ENCODE measurements at regions not wholly inside any gene's neighbourhood (a gene's known extent, or its start where the extent isn't known, plus 50 kb on each side); places are given as distances from the start of the nearest gene placed in this dataset.

DNA sequence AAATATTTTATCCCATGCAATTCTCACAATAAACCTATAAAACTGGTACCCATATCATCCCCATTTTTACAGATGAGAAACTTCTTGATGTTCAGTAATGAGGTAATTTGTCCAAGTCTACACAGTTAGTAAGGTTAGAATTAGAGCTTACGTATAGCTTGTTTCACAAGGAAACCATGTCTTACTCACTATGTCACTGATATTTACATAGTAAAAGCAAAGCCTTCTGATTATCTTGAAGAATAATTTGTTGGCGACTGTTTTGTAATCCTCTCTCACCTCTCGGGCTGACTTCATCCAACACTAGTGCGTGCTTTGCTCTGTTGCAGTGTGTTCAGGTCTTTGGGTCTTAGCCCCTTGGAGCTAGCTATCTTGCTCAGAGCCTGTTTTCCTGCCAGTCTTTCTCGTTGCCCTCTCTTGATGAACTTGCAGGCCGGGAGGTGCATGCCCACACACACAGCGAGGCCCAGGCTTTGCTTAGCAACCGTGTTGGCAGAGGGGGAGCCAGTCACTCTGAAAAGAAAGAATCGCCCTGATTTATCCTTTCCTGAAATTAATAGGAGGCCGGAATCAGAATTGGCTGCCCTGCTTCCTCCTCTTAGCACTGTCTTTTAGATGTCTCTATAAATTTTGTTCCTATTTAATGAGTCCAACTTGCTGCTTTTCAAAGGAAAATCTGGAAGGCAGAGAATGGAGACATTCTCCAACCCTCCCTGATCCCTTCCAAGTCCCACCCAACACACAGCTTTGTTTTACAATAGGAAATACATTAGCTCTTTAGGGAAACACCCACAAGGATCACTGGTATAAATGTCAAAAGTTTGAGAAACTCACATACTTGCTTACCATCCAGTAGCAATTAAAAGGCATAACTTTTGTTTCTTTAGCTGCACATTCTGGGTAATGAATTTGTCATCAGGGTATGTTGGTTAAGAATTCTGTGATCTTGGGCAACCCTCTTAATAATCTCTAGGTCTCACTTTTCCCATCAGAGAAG is 97.6 kb upstream of the SEC11C start:
- intact Hi-C loops (cut with DNase I) = no loop called here

GRCh38 chr18:59044855-59045254 is 94.8 kb upstream of the SEC11C start:
- DNase-seq (no peak), ATAC-seq (peak in 1 of 4 donors; percentile 48)
- Histone ChIP-seq H3K4me3 (no peak overlapping the region), H3K36me3 (ENCODE audit: insufficient read depth in 1 of 2, low read depth in 1 of 2) (no peaks in the 10 kb centered on the region), H3K27me3 (ENCODE audit: insufficient read depth in 3 of 3, low read length in 2 of 3) (no peaks in the 10 kb centered on the region), H3K4me1 (peaks cover 11% of the 10 kb centered on the region), H3K27ac (peak overlapping the region; percentile 38), H3K9me3 (no peaks in the 10 kb centered on the region)
- 53 to 62% (median 59%) methylated on average over 6 of the region's 6 CpGs for WGBS, 3 donors
- intact Hi-C loops (cut with DNase I) = no loop called here
- TF ChIP-seq CTCF (IDR thresholded peaks at IDR 0.05) = no peak

More for the DNA sequence above, 97.6 kb upstream of the SEC11C start:
- Histone ChIP-seq H3K9me3 (no peaks in the 10 kb centered on the region), H3K36me3 (ENCODE audit: insufficient read depth in 1 of 2, low read depth in 1 of 2) (no peaks in the 10 kb centered on the region), H3K4me1 (peaks cover 11% of the 10 kb centered on the region), H3K27me3 (ENCODE audit: insufficient read depth in 3 of 3, low read length in 2 of 3) (no peaks in the 10 kb centered on the region), H3K27ac (peak overlapping the region; percentile 36), H3K4me3 (no peak overlapping the region)
- DNase-seq = no peak
- no peak for TF ChIP-seq CTCF (IDR thresholded peaks at IDR 0.05)
- WGBS, 3 donors = 50 to 65% (median 55%) methylated on average over 10 of the region's 10 CpGs
- peak in 1 of 4 donors; percentile 29 for ATAC-seq

DNA sequence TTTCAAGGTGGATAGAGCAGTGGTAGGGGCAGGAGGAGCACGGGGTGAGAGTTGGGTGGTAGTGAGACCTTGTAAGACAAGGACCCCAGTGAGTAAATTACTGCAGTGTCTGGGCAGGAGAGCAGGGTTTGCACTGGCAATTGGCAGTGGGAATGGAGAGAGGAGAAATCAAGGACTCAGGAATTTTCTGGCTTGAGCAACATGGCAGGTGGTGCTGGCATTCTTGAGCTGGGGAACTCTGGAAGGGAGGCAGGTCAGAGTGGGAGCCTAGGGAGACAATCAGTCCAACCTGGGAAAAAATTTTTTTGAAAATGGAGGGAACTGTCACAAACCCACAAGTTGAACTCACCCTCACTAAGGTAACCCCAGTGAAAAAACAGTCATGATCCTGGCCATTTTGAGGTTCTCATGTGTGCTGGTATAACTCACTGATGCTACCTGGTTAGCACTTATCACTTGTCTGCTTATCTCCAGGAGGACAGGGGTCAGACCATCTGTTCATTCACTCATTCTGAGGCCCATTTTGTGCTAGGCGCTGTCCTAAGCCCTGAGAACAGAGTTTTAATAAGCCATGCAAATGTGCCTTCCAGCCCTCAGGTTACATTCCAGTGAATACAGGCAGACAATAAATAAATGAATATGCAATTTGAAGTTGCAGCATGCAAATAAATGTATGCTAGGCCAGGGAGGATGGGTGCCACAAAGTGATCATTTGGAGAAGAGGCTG is 92.2 kb upstream of the SEC11C start:
- intact Hi-C loops (cut with DNase I) = no loop called here
- ATAC-seq (no peak), DNase-seq (no peak)
- Histone ChIP-seq H3K4me3 (no peak overlapping the region), H3K27ac (no peak overlapping the region), H3K4me1 (peaks cover 14% of the 10 kb centered on the region), H3K36me3 (ENCODE audit: insufficient read depth in 1 of 2, low read depth in 1 of 2) (no peaks in the 10 kb centered on the region), H3K27me3 (ENCODE audit: insufficient read depth in 3 of 3, low read length in 2 of 3) (no peaks in the 10 kb centered on the region), H3K9me3 (no peaks in the 10 kb centered on the region)
- 84 to 92% (median 90%) methylated on average over 2 of the region's 2 CpGs for WGBS, 3 donors
- no peak for TF ChIP-seq CTCF (IDR thresholded peaks at IDR 0.05)

GRCh38 chr18:59048048-59048363 is 91.7 kb upstream of the SEC11C start:
- Histone ChIP-seq H3K27ac (no peak overlapping the region), H3K4me1 (peaks cover 11% of the 10 kb centered on the region), H3K27me3 (ENCODE audit: insufficient read depth in 3 of 3, low read length in 2 of 3) (no peaks in the 10 kb centered on the region), H3K36me3 (ENCODE audit: insufficient read depth in 1 of 2, low read depth in 1 of 2) (no peaks in the 10 kb centered on the region), H3K9me3 (no peaks in the 10 kb centered on the region), H3K4me3 (no peak overlapping the region)
- ATAC-seq (no peak), DNase-seq (no peak)
- WGBS, 3 donors = 86 to 97% (median 96%) methylated on average over 9 of the region's 9 CpGs
- TF ChIP-seq CTCF (IDR thresholded peaks at IDR 0.05) = no peak
- intact Hi-C loops (cut with DNase I) = no loop called here

Measured in psoas muscle (tissue), 7 donors.